8988T (cell line): ENCODE measurements at regions not wholly inside any gene's neighbourhood (a gene's known extent, or its start where the extent isn't known, plus 50 kb on each side); places are given as distances from the start of the nearest gene placed in this dataset.
"Not testable (repeated sequence)": the region's sequence is repeated elsewhere in the genome, so short reads cannot be mapped to it uniquely, and the experiment has no call there.

Source experiments
- DNase-seq: peaks from one replicate; pipeline ENCODE4 v3.0.0; 2011

- DNase-seq: no peak
Measured at GRCh38 chr5:152105085-152105484, 180.4 kb upstream of the GLRA1 start.

GRCh38 chr5:152104211-152104610 is 179.6 kb upstream of the GLRA1 start:
- no peak for DNase-seq

- DNase-seq: not testable (repeated sequence)
Measured at GRCh38 chr5:152102908-152103307, 178.3 kb upstream of the GLRA1 start.

- DNase-seq: no peak
Measured at GRCh38 chr5:152102057-152102456, 177.4 kb upstream of the GLRA1 start.

GRCh38 chr5:152100462-152100861 is 175.8 kb upstream of the GLRA1 start:
- no peak for DNase-seq

GRCh38 chr5:152097128-152097527 is 172.5 kb upstream of the GLRA1 start:
- no peak for DNase-seq

- DNase-seq: no peak
Measured at GRCh38 chr5:152094716-152095115, 170.1 kb upstream of the GLRA1 start.

- DNase-seq: no peak
Measured at GRCh38 chr5:152094060-152094459, 169.4 kb upstream of the GLRA1 start.

- no peak for DNase-seq
Measured at GRCh38 chr5:152092580-152092979, 167.9 kb upstream of the GLRA1 start.

GRCh38 chr5:152089644-152090043 is 165.0 kb upstream of the GLRA1 start:
- no peak for DNase-seq

- DNase-seq: no peak
Measured at GRCh38 chr5:152086668-152087067, 162.0 kb upstream of the GLRA1 start.

GRCh38 chr5:152084476-152084875 is 159.8 kb upstream of the GLRA1 start:
- no peak for DNase-seq

- no peak for DNase-seq
Measured at GRCh38 chr5:152083231-152083630, 158.6 kb upstream of the GLRA1 start.

GRCh38 chr5:152072091-152072490 is 147.4 kb upstream of the GLRA1 start:
- no peak for DNase-seq

GRCh38 chr5:152070591-152070990 is 145.9 kb upstream of the GLRA1 start:
- DNase-seq: no peak

GRCh38 chr5:152066784-152067183 is 142.1 kb upstream of the GLRA1 start:
- DNase-seq: no peak

- no peak for DNase-seq
Measured at GRCh38 chr5:152063004-152063403, 138.4 kb upstream of the GLRA1 start.

- no peak for DNase-seq
Measured at GRCh38 chr5:152061095-152061494, 136.4 kb upstream of the GLRA1 start.

GRCh38 chr5:152058267-152058666 is 133.6 kb upstream of the GLRA1 start:
- DNase-seq: no peak

- no peak for DNase-seq
Measured at GRCh38 chr5:152056931-152057330, 132.3 kb upstream of the GLRA1 start.

- DNase-seq: no peak
Measured at GRCh38 chr5:152052470-152052869, 127.8 kb upstream of the GLRA1 start.

GRCh38 chr5:152051499-152052454 is 127.1 kb upstream of the GLRA1 start:
- DNase-seq: no peak

GRCh38 chr5:152046361-152046760 is 121.7 kb upstream of the GLRA1 start:
- no peak for DNase-seq

- DNase-seq: not testable (repeated sequence)
Measured at GRCh38 chr5:152038856-152039255, 114.2 kb upstream of the GLRA1 start.
